LoVo (cell line): ENCODE measurements at regions not wholly inside any gene's neighbourhood (a gene's known extent, or its start where the extent isn't known, plus 50 kb on each side); places are given as distances from the start of the nearest gene placed in this dataset.

ENCODE experiments used
- DNase-seq: peaks from one replicate; pipeline ENCODE4 v3.0.0-alpha.2; 2016; ENCODE audit warnings: low spot score

DNA sequence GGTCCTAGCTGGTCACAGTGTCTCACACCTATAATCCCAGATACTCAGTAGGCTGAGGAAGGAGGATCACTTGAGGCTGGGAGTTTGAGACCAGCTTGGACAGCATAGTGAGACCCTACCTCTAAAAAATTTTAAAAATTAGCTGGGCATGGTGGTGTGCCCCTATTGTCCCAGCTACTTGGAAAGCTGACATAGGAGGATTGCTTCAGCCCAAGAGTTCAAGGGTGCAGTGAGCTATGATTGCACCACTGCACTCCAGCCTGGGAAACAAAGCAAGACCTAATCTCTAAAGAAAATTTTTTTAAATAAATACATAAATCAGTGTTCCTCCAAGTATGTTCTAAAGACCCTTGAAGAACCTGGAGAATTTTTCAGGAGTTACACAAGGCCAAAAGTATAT, 50.6 kb upstream of the GNAO1 start:
- no peak for DNase-seq

DNA sequence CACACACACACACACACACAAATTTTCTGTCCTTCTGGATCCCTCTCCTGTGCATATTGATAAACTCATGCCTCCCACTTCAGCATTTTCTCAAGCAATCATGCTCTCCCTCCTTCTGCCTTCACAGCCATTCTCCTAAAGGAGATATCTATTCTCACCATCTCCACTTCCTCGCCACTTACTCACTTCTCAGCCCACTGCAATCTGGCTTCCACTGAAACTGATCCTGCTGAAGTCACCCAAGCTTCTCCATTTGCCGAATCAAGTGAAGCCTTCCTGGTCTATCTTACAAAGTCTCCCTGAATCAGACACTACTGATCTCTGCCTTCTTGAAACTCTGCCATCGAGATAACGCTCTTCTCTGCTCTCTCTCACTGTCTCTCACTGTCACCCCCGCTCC, 54.0 kb upstream of the GNAO1 start:
- DNase-seq: no peak

DNA sequence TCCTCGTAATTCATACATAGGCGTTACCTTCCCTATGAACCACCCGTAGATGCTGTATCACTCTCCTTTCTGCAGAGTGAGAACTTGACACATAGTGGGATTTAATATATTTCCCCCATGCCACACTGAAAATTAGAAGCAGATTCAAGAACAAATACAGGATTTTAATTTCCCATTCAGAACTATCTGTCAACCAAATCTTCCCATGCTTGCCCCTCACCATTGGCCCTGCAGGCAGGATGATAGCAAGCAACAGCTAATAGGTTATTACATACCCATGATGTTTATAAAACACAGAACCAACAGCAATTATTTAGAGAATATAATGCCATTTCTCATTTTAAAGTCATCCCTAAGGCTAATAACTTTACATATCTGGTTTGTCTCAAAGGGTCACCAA, 55.0 kb upstream of the GNAO1 start:
- no peak for DNase-seq

DNA sequence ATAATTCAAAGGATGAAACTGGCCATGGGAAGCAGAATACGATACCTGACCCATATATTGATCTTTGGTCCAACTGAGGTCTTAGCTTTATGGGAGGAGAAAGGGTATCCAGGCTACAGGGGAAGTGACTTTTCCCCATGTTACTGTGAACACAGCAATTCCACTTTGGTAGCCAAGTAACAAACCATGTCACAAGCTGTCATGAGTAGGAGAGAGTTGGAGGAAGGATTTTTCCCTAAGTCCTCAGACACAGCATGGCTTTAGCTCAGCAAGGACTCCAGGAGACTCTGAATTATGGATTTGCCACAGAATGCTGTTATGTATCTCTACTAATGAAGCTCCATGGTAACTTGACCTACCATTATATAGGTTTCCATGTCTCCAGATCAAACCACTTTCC, 56.5 kb upstream of the GNAO1 start:
- DNase-seq: no peak

DNA sequence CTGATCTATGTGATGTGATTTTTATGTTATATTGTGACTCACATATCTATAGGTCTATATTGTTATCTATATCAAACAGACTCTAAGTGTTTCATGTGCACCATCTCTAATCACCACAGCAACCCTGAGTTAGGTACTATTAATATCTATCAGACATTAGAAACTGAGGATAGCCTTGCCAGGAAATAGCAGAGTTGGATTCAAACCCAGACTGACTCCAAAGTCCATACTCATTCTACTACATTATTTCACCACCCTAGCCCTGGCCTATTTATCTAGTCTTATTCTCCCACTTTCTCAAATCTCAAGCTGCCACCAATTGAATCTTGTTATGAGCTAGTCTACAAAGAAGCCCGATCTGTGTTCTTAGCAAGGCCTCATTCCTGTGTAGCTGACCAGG, 65.4 kb upstream of the GNAO1 start:
- DNase-seq: no peak

DNA sequence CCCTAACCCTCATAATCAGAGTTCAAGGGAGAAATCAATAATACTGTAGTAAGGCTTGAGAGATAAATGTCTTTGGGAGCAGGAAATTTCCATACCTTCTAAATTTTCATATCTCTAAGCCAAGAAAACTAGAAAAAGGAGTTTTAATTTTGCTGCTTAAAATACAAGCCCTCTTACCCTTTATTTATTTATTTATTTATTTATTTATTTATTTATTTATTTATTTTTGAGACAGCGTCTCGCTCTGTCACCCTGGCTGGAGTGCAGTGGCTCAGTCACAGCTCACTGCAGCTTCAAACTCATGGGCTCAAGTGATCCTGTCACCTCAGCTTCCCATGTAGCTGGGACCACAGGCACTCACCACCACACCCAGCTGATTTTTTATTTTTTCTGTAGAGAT, 69.0 kb upstream of the GNAO1 start:
- no peak for DNase-seq

DNA sequence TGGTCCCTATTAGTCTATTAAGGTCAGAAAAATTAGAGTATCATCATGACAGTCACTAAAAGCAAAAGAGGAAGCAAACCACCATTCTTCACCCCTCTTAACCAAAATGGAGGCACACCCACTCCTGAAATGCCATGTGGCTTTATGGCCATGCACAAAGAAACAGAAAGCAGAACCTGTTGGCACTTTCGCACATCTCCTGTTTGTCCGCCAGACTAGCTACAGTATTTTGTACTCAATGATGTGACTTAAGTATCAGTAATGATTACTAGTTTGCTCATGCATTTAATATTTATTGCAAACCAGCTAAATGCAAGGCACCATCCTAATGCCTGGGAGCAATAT, 70.2 kb upstream of the GNAO1 start:
- no peak for DNase-seq

DNA sequence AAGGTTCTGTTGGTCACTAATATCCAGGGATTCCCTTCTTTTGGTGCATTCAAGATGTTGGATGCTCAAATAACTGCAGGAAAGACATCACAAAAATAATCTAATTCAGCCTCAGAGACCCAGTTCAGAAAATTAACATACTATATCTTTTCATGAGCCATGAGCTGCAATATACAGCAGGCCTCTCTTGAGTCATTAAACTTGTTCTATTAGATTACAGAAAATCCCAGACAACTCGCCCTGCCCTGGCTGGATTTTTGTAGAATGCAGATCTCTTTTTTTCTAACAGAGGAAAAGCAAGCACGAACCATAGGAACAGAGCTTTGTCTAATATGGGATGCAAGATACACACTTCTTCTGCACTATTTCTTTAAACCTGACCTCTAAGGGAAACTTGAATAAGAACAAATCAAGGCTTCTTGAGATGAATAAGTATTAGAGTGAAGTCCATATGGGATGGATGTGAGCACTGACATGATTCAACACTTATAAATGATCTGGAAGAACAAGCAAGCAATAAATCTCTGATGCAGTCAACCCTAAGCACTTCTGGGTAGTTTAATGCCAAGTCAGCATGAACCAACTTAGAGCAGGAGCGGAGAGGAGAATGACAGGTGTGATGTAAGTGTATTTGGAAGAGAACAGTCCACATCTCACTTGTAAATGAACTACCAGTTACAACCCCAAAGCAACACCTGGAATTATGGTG, 70.7 kb upstream of the GNAO1 start:
- no peak for DNase-seq

DNA sequence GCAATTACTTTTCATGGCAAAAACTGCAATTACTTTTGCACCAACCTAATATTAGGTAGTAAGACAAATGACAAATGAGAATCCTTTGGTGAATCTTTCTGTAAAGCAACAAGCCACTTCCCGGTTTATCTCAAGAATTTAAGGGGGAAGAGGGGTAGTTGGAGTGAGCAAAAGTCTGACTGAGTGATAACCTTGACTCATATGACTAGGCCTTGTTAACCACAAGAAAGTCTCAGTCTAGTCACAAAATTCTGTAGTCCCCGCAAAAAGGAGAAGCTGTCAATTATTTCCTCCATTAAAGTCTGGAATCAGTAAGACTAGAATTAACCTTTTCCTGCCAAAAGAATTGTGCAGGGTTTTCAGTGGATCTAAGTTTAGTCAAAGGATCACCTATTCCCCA, 72.2 kb upstream of the GNAO1 start:
- DNase-seq: no peak

DNA sequence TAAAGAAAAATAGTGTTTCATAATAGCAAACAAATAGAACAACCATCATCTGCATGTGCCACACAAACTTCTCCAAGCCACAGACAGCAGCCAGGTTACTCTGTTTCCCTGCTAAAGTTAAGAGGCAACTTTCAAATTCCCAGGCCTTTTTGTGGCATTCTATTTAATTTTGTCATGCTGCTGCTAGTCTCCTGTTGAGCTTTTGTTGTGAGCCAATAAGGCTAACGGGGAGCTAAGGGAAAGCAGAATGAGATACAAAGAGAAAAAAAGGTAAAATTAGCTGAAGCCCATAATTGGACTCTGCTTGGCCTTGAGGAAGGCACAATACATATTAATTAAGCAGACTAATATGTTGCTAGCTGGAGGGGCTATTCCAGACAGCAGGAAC, 74.7 kb upstream of the GNAO1 start:
- no peak for DNase-seq

DNA sequence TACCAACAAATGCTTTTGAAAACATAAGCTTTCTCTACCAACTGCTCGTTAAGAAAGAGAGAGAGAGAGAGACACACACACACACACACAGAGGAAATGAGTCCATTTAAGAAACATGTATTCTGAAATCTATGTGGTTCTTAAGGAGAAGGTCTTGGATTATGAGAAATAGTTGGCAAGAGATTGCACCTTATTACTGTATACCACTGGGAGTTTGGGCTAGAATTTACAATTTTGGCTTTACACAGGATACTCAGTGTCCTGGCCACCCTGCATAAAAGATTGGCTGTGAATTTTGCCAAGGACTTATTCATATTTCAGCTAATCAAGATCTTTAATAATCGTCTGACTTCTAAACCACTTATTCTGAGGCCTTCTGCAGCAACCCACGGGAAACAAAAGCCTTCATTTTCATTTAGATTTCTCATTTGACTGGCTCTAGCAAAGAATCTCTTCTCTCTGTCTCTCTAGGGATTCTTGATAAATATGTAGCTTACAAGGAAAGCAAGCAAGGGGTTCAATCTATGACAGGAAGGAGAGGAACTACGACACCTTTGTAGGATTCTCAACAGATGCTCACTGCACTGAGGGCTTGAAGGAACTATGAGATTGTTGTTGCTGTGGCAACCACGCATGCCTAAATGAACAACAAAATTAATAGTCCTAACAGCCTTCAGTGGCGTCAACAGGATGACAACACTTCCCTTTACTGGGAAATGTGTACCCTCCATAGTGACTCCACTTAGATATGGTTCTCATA, 75.3 kb upstream of the GNAO1 start:
- no peak for DNase-seq

DNA sequence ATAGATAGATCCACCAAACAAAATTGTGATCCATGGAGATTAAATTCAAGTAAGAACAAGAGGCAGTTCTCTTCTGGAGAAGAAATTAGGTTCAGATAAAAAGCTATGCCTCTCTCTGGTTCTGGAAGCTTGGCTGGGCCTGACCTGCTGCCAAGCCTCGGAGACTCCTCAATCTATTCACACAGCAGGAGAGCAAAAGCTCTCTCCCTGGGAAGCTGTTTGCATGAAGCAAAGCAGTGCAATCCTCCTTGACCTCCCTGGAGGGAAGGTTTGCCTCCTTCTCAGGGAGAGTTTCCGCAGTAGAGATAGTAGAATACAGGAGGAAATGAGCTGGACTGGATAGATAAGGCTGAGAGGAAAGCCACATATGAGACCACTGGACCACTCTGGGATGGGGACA, 78.1 kb upstream of the GNAO1 start:
- no peak for DNase-seq

DNA sequence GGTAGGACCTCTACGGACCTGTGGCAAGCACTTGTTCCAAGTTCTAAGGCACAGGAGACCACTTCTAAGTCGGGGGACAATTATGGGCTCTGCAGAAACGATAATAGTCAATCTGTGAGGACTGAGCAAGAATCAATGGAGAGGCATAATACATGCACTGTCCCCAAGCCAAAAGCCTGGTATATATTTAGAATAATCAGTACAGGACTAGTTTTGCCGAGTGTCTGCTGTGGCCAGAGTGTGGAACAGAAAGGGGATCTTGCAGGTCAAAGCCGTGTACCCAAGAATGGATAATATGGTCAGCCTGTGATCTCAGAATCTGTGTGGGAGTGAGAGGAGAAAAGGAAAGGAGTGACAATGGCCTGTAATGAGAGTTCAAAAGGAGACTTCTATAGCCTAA, 80.2 kb upstream of the GNAO1 start:
- DNase-seq: no peak

DNA sequence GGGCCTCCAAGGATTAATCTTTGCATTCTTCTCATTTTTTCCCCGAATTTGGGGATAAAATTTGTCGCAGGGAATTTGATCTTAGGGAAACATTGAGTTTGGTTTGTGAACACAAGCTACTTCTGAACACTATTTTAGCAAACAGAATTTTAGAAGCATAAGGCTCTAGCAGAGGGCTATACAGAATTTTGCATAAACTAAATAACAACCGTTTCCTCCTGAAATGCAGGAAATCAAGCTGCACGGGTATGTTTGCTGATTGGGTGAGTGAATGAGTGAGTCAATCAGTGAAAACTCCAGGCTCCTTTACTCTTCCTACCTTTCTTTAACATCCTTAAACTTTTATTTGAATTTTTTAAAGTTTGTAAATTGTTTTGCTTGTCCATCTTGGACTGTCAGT, 81.3 kb upstream of the GNAO1 start:
- no peak for DNase-seq

DNA sequence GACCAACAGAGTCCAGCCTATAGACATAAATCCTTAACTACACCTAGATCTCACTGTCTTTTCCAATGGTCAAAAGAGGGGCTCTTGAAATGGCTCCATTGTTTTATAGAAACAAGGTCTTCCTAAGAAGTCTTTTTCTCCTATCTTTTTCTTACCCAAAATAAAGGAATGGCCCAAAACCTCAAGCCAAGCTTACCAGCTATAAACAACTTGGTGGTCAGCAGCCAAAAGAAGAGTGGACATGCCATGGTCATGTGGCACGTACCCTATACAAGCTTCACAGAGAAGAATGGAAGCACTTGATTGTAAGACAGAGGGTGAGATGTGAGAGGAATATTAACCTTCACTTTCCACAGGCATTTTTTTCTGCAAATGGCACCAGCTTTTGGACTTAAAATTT, 82.1 kb upstream of the GNAO1 start:
- DNase-seq: no peak

DNA sequence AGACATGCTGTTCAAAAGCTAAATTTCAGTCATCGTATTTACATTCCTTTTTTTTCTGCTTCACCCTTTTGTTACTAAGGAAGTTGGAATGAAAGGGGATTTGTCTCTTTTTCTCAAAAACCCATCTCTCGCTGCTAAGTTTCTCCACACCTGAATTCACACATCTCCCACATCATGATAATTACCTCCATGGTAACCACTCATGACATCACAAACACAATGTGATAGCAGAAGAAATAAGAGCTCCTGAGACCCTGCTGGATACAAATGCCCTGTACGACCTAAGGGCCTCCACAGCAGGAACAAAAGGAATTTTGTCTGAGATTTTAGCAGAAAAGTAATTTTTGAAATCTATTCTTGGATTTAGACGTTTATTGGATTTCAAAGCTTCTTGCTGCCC, 82.6 kb upstream of the GNAO1 start:
- no peak for DNase-seq

DNA sequence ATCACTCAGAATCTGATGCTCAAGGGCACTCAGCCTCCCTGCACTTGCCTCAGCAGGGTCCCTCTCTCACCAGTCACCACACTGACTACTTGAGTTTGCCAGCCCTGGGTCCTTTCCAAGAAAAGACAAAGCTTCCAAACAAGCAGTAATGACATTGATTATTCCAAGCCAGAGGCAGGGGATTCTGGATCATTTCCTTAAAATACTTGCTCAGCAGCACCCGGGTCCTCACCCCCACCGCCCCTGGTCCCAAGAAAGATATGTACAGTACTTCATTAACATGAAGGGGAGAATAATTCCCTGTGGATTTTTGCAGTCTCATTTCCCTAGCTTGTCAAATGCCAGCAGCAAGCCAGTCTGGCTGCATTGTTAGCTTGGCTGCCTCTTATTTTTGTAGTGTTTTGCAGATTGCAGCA, 83.2 kb upstream of the GNAO1 start:
- no peak for DNase-seq

DNA sequence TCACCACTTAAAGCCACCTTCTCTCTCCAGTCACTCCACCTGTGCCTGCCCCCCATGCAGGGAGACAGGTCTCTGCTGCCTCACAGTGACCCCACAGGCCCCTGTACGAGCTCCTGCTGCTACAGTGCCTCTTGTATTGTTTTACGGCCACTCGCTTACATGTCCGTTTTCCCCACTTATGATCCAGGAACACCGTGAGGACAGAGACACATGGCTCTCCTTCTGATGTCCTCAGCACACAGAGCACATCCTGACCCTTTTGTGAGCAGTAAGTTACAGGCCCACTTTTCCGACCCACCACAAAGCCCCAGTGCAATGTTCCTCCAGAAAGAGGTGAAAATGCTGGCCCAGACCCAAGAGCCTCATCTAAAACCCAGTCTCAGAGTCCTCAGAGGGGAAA, 84.8 kb upstream of the GNAO1 start:
- DNase-seq: no peak

DNA sequence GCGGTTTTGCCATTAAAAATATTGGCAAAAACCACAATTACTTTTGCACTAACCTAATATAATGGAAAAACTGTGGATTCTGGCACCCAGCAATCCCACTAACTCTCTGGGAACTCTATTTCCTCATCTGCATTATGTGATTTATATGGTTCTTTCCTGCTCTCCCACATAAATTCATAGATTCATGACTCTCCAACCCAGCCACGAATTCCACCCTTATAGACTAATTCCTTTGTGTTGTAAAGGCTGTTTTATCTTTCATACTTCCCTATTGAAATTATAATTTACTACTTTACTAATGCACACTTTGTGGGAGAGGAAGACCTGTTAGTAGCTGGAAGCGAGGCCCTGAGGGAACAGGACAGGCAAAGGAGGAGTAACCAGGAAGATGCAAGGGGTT, 88.4 kb upstream of the GNAO1 start:
- DNase-seq: no peak

DNA sequence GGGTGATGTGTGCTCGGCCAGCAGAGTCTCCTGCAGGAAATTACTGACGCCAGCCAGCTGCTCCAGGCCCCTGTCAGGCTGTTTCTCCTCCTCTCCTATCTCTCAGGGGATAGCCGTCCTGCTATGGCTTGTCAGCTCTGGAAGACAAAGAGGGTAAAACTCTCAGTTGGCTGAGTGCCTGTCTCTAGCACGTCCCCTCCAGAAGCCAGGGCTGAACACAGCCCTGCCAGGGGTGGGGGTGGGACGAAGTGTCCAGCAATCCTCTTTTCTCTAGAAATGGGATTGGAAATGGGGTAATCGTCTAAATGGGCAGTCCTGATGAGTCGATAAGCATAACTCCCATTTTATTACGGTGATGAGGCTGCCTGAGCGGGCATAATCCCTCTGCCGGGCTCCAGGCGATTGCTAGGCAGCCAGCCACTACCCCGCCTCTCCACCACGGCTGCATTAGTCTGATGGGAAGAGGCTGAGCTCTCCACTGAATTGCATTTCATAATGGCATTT, 89.1 kb upstream of the GNAO1 start:
- DNase-seq: no peak

DNA sequence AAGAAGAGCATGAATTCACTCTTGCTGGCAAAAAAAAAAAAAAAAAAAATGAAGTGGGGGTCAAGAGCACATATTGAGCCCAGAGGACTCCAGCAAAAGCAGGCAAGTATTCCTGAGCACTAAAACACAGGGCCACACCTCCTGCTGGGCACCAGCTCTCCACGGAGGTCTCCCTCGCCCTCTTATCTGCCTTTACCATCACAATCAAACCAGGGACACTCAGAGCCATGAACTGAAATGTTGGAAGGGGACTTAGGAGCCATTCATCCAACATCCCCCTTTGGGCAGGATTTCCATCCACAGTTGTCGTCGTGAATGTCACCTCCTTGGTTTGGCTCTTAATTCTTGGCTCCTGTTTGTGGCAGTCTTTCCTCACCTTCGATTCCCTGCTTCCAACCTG, 89.8 kb upstream of the GNAO1 start:
- no peak for DNase-seq

DNA sequence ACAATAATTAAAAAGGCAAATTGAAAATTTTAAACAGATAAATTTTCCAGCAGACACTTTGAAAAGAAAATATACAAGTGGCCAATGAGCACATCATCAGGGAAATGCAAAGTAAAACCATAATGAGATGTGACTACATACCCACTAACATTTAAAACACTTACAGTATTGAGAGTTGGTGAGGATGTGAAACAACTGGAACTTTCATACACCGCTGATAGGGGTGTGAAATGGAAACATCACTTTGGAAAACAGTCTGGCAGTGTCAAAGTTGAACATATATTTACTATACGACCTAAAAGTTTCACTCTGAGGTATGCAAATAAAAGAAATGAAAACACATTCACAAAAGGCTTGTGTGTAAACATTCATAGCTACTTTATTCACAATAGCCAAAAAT, 94.0 kb upstream of the GNAO1 start:
- DNase-seq: no peak

DNA sequence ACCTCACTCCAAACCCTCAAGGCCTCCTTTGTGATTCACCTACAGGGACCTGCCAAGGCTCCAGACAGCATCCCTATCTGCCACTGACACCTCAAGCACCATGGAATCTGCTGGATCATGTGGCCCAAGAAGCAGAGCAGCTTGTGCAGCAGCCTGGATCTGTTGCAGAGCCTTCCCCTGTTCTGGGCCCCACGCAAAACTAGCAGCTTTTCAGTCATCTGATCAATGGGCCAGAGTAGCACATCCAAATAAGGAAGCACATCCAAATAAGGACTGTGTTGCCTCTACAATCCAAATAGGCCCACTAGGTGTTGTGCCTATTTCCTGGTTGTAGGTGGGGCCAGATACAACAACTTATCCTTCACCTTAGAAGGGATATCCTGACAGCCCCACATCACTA, 97.1 kb upstream of the GNAO1 start:
- no peak for DNase-seq

DNA sequence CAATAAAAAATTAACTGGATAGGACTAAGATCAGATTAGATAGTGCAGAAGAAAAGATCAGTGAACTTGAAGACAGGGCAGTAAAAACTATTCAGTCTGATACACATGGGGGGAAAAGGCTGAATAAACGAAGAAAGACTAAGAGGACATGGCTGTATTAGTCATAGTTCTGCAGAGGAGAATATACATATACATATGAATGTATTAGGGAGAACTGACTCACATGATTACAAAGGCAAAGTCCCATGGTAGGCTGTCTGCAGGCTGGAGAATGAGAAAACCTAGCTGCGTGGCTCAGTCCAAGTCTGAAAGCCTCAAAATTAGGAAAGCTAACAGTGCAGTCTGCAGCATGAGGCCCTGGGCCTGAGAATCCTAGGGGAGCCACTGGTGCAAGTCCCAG, 98.2 kb upstream of the GNAO1 start:
- no peak for DNase-seq
